ENCODE measurements at regions not wholly inside any gene's neighbourhood (a gene's known extent, or its start where the extent isn't known, plus 50 kb on each side); places are given as distances from the start of the nearest gene placed in this dataset.
"Not testable (repeated sequence)": the region's sequence is repeated elsewhere in the genome, so short reads cannot be mapped to it uniquely, and the experiment has no call there.

GRCh38 chr5:163318707-163319106, 118.7 kb upstream of the CCNG1 start:
- Histone ChIP-seq H3K4me3 (no peak overlapping the region), H3K4me1 (no peaks in the 10 kb centered on the region), H3K36me3 (no peaks in the 10 kb centered on the region), H3K9me3 (no peaks in the 10 kb centered on the region), H3K27ac (no peak overlapping the region), H3K27me3 (no peaks in the 10 kb centered on the region)
- TF ChIP-seq EP300 (IDR thresholded peaks at IDR 0.05) (no peak), CTCF (IDR thresholded peaks at IDR 0.05) (no peak), POLR2A (IDR thresholded peaks at IDR 0.05) (no peak), POLR2AphosphoS5 (IDR thresholded peaks at IDR 0.05) (no peak)
- no peak for DNase-seq (ENCODE audit: low spot score in 2 of 2)
- 99% methylated on average over 11 of the region's 14 CpGs for WGBS

- DNase-seq (ENCODE audit: low spot score in 2 of 2): no peak
- WGBS: 82% methylated on average over 2 of the region's 2 CpGs
- no peak overlapping the region for H3K27ac ChIP-seq
- no peaks in the 10 kb centered on the region for H3K9me3 ChIP-seq
- H3K36me3 ChIP-seq: no peaks in the 10 kb centered on the region
- no peaks in the 10 kb centered on the region for H3K27me3 ChIP-seq
- TF ChIP-seq EP300 (IDR thresholded peaks at IDR 0.05) (no peak), CTCF (IDR thresholded peaks at IDR 0.05) (no peak), POLR2AphosphoS5 (IDR thresholded peaks at IDR 0.05) (no peak), POLR2A (IDR thresholded peaks at IDR 0.05) (no peak)
- H3K4me3 ChIP-seq: no peak overlapping the region
- no peaks in the 10 kb centered on the region for H3K4me1 ChIP-seq
These were observed 115.9 kb upstream of the CCNG1 start for GRCh38 chr5:163321511-163321910.

GRCh38 chr5:163330723-163331668, 106.4 kb upstream of the CCNG1 start:
- TF ChIP-seq POLR2A (IDR thresholded peaks at IDR 0.05) (no peak), POLR2AphosphoS5 (IDR thresholded peaks at IDR 0.05) (no peak), EP300 (IDR thresholded peaks at IDR 0.05) (no peak), CTCF (IDR thresholded peaks at IDR 0.05) (no peak)
- no peak for DNase-seq (ENCODE audit: low spot score in 2 of 2)
- 65% methylated on average over 9 of the region's 9 CpGs for WGBS
- Histone ChIP-seq H3K4me3 (no peak overlapping the region), H3K4me1 (no peaks in the 10 kb centered on the region), H3K27me3 (no peaks in the 10 kb centered on the region), H3K36me3 (no peaks in the 10 kb centered on the region), H3K9me3 (peaks cover 3% of the 10 kb centered on the region), H3K27ac (no peak overlapping the region)

GRCh38 chr5:163336074-163336473, 101.3 kb upstream of the CCNG1 start:
- not testable (repeated sequence) for H3K36me3 ChIP-seq; H3K27ac ChIP-seq; H3K4me3 ChIP-seq; H3K27me3 ChIP-seq; H3K4me1 ChIP-seq; DNase-seq (ENCODE audit: low spot score in 2 of 2); H3K9me3 ChIP-seq
- WGBS: 64% methylated on average over 5 of the region's 5 CpGs

GRCh38 chr5:163339148-163339547, 98.2 kb upstream of the CCNG1 start:
- DNase-seq (ENCODE audit: low spot score in 2 of 2): no peak
- H3K9me3 ChIP-seq: peaks cover 3% of the 10 kb centered on the region
- H3K36me3 ChIP-seq: no peaks in the 10 kb centered on the region
- no peak overlapping the region for H3K27ac ChIP-seq
- 63% methylated on average over 3 of the region's 3 CpGs for WGBS
- no peaks in the 10 kb centered on the region for H3K27me3 ChIP-seq
- no peak for TF ChIP-seq POLR2A (IDR thresholded peaks at IDR 0.05)
- TF ChIP-seq POLR2AphosphoS5 (IDR thresholded peaks at IDR 0.05): no peak
- TF ChIP-seq EP300 (IDR thresholded peaks at IDR 0.05): no peak
- no peak for TF ChIP-seq CTCF (IDR thresholded peaks at IDR 0.05)
- H3K4me1 ChIP-seq: no peaks in the 10 kb centered on the region
- no peak overlapping the region for H3K4me3 ChIP-seq

GRCh38 chr5:163340378-163340777, 97.0 kb upstream of the CCNG1 start:
- H3K27ac ChIP-seq; H3K27me3 ChIP-seq; H3K9me3 ChIP-seq; H3K4me1 ChIP-seq; H3K36me3 ChIP-seq; DNase-seq (ENCODE audit: low spot score in 2 of 2); H3K4me3 ChIP-seq: not testable (repeated sequence)
- WGBS: 77% methylated on average over 6 of the region's 6 CpGs
